ENCODE measurements at regions not wholly inside any gene's neighbourhood (a gene's known extent, or its start where the extent isn't known, plus 50 kb on each side); places are given as distances from the start of the nearest gene placed in this dataset.

DNA sequence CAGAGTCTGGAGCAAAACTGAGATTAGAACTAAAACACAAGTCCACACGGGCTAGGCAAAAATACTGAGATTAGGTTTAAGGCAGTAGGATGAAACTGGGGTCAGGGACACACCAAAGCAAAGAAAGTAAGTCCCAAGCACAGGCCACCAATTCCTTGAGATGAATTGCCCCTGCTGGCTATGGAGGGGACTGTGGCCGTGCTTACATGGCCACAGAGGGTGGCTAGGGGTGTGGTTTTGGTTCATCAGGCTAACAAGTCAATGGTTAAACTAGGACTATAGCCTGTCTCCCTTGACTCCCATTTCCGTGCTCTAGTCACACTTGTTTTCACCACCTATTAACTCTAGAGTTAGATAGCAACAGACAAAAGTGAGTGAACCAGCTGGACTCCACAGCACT lies 394.8 kb downstream of the PBX1 start:
- peaks cover 0 to 4% (median 0%) of the 10 kb centered on the region in 5 donors for H3K36me3 Mint-ChIP-seq
- ChIA-PET CTCF (no interaction called here), POLR2A (no interaction called here)
- Histone ChIP-seq H3K27ac (ENCODE audit: low read depth, low read length) (no peak overlapping the region), H3K4me1 (ENCODE audit: control insufficient read depth in 2 of 2, insufficient read depth in 2 of 2, low read length in 2 of 2) (no peaks in the 10 kb centered on the region), H3K4me3 (ENCODE audit: low read length) (no peak overlapping the region), H3K27me3 (ENCODE audit: control insufficient read depth in 2 of 2, insufficient read depth in 2 of 2, low read length in 2 of 2) (no peaks in the 10 kb centered on the region), H3K36me3 (ENCODE audit: control insufficient read depth in 2 of 3, insufficient read depth in 3 of 3, low read length in 3 of 3) (no peaks in the 10 kb centered on the region), H3K9me3 (ENCODE audit: control insufficient read depth in 2 of 3, low read length in 3 of 3) (peaks cover 0 to 5% (median 0%) of the 10 kb centered on the region in 3 experiments)
- no peaks in the 10 kb centered on the region for H3K4me1 Mint-ChIP-seq
- no peak overlapping the region for H3K27ac Mint-ChIP-seq
- no peak for ATAC-seq
- DNase-seq = no peak
- H3K27me3 Mint-ChIP-seq = peaks cover 0 to 5% (median 0%) of the 10 kb centered on the region in 5 donors
- H3K9me3 Mint-ChIP-seq = peaks cover 2 to 19% (median 5%) of the 10 kb centered on the region in 11 donors
- intact Hi-C loops (cut with micrococcal nuclease) = no loop called here
- H3K4me3 Mint-ChIP-seq = no peak overlapping the region

GRCh38 chr1:164953098-164953497 lies 394.1 kb downstream of the PBX1 start:
- Histone ChIP-seq H3K4me3 (ENCODE audit: low read length) (no peak overlapping the region), H3K27me3 (ENCODE audit: control insufficient read depth in 2 of 2, insufficient read depth in 2 of 2, low read length in 2 of 2) (no peaks in the 10 kb centered on the region), H3K9me3 (ENCODE audit: control insufficient read depth in 2 of 3, low read length in 3 of 3) (peaks cover 0 to 8% (median 0%) of the 10 kb centered on the region in 3 experiments), H3K4me1 (ENCODE audit: control insufficient read depth in 2 of 2, insufficient read depth in 2 of 2, low read length in 2 of 2) (no peaks in the 10 kb centered on the region), H3K36me3 (ENCODE audit: control insufficient read depth in 2 of 3, insufficient read depth in 3 of 3, low read length in 3 of 3) (no peaks in the 10 kb centered on the region), H3K27ac (ENCODE audit: low read depth, low read length) (no peak overlapping the region)
- H3K36me3 Mint-ChIP-seq = peaks cover 0 to 11% (median 0%) of the 10 kb centered on the region in 5 donors
- ChIA-PET POLR2A (no interaction called here), CTCF (no interaction called here)
- no peak overlapping the region for H3K27ac Mint-ChIP-seq
- H3K9me3 Mint-ChIP-seq = peaks cover 4 to 25% (median 11%) of the 10 kb centered on the region in 11 donors
- DNase-seq (no peak), ATAC-seq (no peak)
- H3K4me3 Mint-ChIP-seq = no peak overlapping the region
- intact Hi-C loops (cut with micrococcal nuclease) = no loop called here
- no peaks in the 10 kb centered on the region for H3K4me1 Mint-ChIP-seq
- peaks cover 0 to 5% (median 4%) of the 10 kb centered on the region in 5 donors for H3K27me3 Mint-ChIP-seq

- H3K4me3 ChIP-seq (ENCODE audit: low read length) = no peak overlapping the region
- CTCF ChIA-PET = no interaction called here
- H3K27ac ChIP-seq (ENCODE audit: low read depth, low read length) = no peak overlapping the region
- no peaks in the 10 kb centered on the region for H3K36me3 ChIP-seq (ENCODE audit: control insufficient read depth in 2 of 3, insufficient read depth in 3 of 3, low read length in 3 of 3)
- Mint-ChIP-seq H3K27ac (no peak overlapping the region), H3K9me3 (peaks cover 6 to 36% (median 12%) of the 10 kb centered on the region in 11 donors), H3K4me1 (no peaks in the 10 kb centered on the region), H3K36me3 (peaks cover 0 to 11% (median 0%) of the 10 kb centered on the region in 5 donors), H3K4me3 (no peak overlapping the region), H3K27me3 (peaks cover 0 to 5% (median 4%) of the 10 kb centered on the region in 5 donors)
- intact Hi-C loops (cut with micrococcal nuclease) = no loop called here
- peaks cover 0 to 8% (median 0%) of the 10 kb centered on the region in 3 experiments for H3K9me3 ChIP-seq (ENCODE audit: control insufficient read depth in 2 of 3, low read length in 3 of 3)
- ATAC-seq (no peak), DNase-seq (no peak)
- no peaks in the 10 kb centered on the region for H3K27me3 ChIP-seq (ENCODE audit: control insufficient read depth in 2 of 2, insufficient read depth in 2 of 2, low read length in 2 of 2)
- H3K4me1 ChIP-seq (ENCODE audit: control insufficient read depth in 2 of 2, insufficient read depth in 2 of 2, low read length in 2 of 2) = no peaks in the 10 kb centered on the region
- POLR2A ChIA-PET = no interaction called here
These were observed 392.5 kb downstream of the PBX1 start for GRCh38 chr1:164951508-164951907.

GRCh38 chr1:164950541-164950986 lies 391.6 kb downstream of the PBX1 start:
- H3K27ac Mint-ChIP-seq = no peak overlapping the region
- ATAC-seq (no peak), DNase-seq (no peak)
- H3K9me3 Mint-ChIP-seq = peaks cover 6 to 38% (median 13%) of the 10 kb centered on the region in 11 donors
- H3K4me3 ChIP-seq (ENCODE audit: low read length) = no peak overlapping the region
- peaks cover 0 to 5% (median 4%) of the 10 kb centered on the region in 5 donors for H3K27me3 Mint-ChIP-seq
- H3K36me3 Mint-ChIP-seq = peaks cover 0 to 11% (median 0%) of the 10 kb centered on the region in 5 donors
- H3K4me3 Mint-ChIP-seq = no peak overlapping the region
- H3K36me3 ChIP-seq (ENCODE audit: control insufficient read depth in 2 of 3, insufficient read depth in 3 of 3, low read length in 3 of 3) = no peaks in the 10 kb centered on the region
- no peaks in the 10 kb centered on the region for H3K4me1 Mint-ChIP-seq
- intact Hi-C loops (cut with micrococcal nuclease) = no loop called here
- ChIA-PET CTCF (no interaction called here), POLR2A (no interaction called here)
- H3K27me3 ChIP-seq (ENCODE audit: control insufficient read depth in 2 of 2, insufficient read depth in 2 of 2, low read length in 2 of 2) = no peaks in the 10 kb centered on the region
- H3K9me3 ChIP-seq (ENCODE audit: control insufficient read depth in 2 of 3, low read length in 3 of 3) = peaks cover 0 to 8% (median 0%) of the 10 kb centered on the region in 3 experiments
- H3K4me1 ChIP-seq (ENCODE audit: control insufficient read depth in 2 of 2, insufficient read depth in 2 of 2, low read length in 2 of 2) = no peaks in the 10 kb centered on the region
- no peak overlapping the region for H3K27ac ChIP-seq (ENCODE audit: low read depth, low read length)

GRCh38 chr1:164949771-164950471 lies 390.9 kb downstream of the PBX1 start:
- peaks cover 0 to 11% (median 0%) of the 10 kb centered on the region in 5 donors for H3K36me3 Mint-ChIP-seq
- H3K4me3 Mint-ChIP-seq = no peak overlapping the region
- CTCF ChIA-PET = no interaction called here
- no peak overlapping the region for H3K4me3 ChIP-seq (ENCODE audit: low read length)
- peaks cover 6 to 39% (median 13%) of the 10 kb centered on the region in 11 donors for H3K9me3 Mint-ChIP-seq
- no peak overlapping the region for H3K27ac Mint-ChIP-seq
- no peaks in the 10 kb centered on the region for H3K27me3 ChIP-seq (ENCODE audit: control insufficient read depth in 2 of 2, insufficient read depth in 2 of 2, low read length in 2 of 2)
- DNase-seq = no peak
- H3K4me1 Mint-ChIP-seq = no peaks in the 10 kb centered on the region
- H3K36me3 ChIP-seq (ENCODE audit: control insufficient read depth in 2 of 3, insufficient read depth in 3 of 3, low read length in 3 of 3) = no peaks in the 10 kb centered on the region
- H3K27me3 Mint-ChIP-seq = peaks cover 0 to 5% (median 4%) of the 10 kb centered on the region in 5 donors
- peaks cover 0 to 8% (median 0%) of the 10 kb centered on the region in 3 experiments for H3K9me3 ChIP-seq (ENCODE audit: control insufficient read depth in 2 of 3, low read length in 3 of 3)
- H3K27ac ChIP-seq (ENCODE audit: low read depth, low read length) = no peak overlapping the region
- no peak for ATAC-seq
- POLR2A ChIA-PET = no interaction called here
- intact Hi-C loops (cut with micrococcal nuclease) = no loop called here
- no peaks in the 10 kb centered on the region for H3K4me1 ChIP-seq (ENCODE audit: control insufficient read depth in 2 of 2, insufficient read depth in 2 of 2, low read length in 2 of 2)

- H3K27me3 ChIP-seq (ENCODE audit: control insufficient read depth in 2 of 2, insufficient read depth in 2 of 2, low read length in 2 of 2) = no peaks in the 10 kb centered on the region
- Mint-ChIP-seq H3K27me3 (peaks cover 0 to 5% (median 0%) of the 10 kb centered on the region in 5 donors), H3K36me3 (peaks cover 0 to 11% (median 0%) of the 10 kb centered on the region in 5 donors), H3K4me3 (no peak overlapping the region), H3K9me3 (peaks cover 6 to 45% (median 15%) of the 10 kb centered on the region in 11 donors), H3K4me1 (no peaks in the 10 kb centered on the region), H3K27ac (no peak overlapping the region)
- H3K9me3 ChIP-seq (ENCODE audit: control insufficient read depth in 2 of 3, low read length in 3 of 3) = peaks cover 0 to 8% (median 0%) of the 10 kb centered on the region in 3 experiments
- no peaks in the 10 kb centered on the region for H3K4me1 ChIP-seq (ENCODE audit: control insufficient read depth in 2 of 2, insufficient read depth in 2 of 2, low read length in 2 of 2)
- intact Hi-C loops (cut with micrococcal nuclease) = no loop called here
- H3K36me3 ChIP-seq (ENCODE audit: control insufficient read depth in 2 of 3, insufficient read depth in 3 of 3, low read length in 3 of 3) = no peaks in the 10 kb centered on the region
- CTCF ChIA-PET = no interaction called here
- DNase-seq = no peak
- POLR2A ChIA-PET = no interaction called here
- no peak overlapping the region for H3K27ac ChIP-seq (ENCODE audit: low read depth, low read length)
- no peak for ATAC-seq
- no peak overlapping the region for H3K4me3 ChIP-seq (ENCODE audit: low read length)
These were observed 389.1 kb downstream of the PBX1 start for GRCh38 chr1:164948101-164948500.

- Mint-ChIP-seq H3K36me3 (peaks cover 0 to 7% (median 0%) of the 10 kb centered on the region in 5 donors), H3K9me3 (peaks cover 2 to 17% (median 6%) of the 10 kb centered on the region in 11 donors), H3K27me3 (peaks cover 0 to 6% (median 0%) of the 10 kb centered on the region in 5 donors), H3K27ac (no peak overlapping the region), H3K4me3 (no peak overlapping the region), H3K4me1 (no peaks in the 10 kb centered on the region)
- H3K4me1 ChIP-seq (ENCODE audit: control insufficient read depth in 2 of 2, insufficient read depth in 2 of 2, low read length in 2 of 2) = no peaks in the 10 kb centered on the region
- H3K27me3 ChIP-seq (ENCODE audit: control insufficient read depth in 2 of 2, insufficient read depth in 2 of 2, low read length in 2 of 2) = no peaks in the 10 kb centered on the region
- ATAC-seq (no peak), DNase-seq (no peak)
- no peak overlapping the region for H3K27ac ChIP-seq (ENCODE audit: low read depth, low read length)
- H3K4me3 ChIP-seq (ENCODE audit: low read length) = no peak overlapping the region
- ChIA-PET CTCF (no interaction called here), POLR2A (interaction anchor here (0.6 kb wide), 1 partner anchor 8 kb away, joined by 3 read pairs; no protein-coding TSS in a partner anchor)
- no peaks in the 10 kb centered on the region for H3K9me3 ChIP-seq (ENCODE audit: control insufficient read depth in 2 of 3, low read length in 3 of 3)
- intact Hi-C loops (cut with micrococcal nuclease) = no loop called here
- no peaks in the 10 kb centered on the region for H3K36me3 ChIP-seq (ENCODE audit: control insufficient read depth in 2 of 3, insufficient read depth in 3 of 3, low read length in 3 of 3)
These were observed 378.3 kb downstream of the PBX1 start for GRCh38 chr1:164937291-164937690.

Measured in naive thymus-derived CD4-positive, alpha-beta T cell (primary cell).